Upper lobe of left lung (tissue), 6 donors: ENCODE measurements at regions not wholly inside any gene's neighbourhood (a gene's known extent, or its start where the extent isn't known, plus 50 kb on each side); places are given as distances from the start of the nearest gene placed in this dataset.
A peak's percentile ranks its signal among the peaks of the same experiment; 100 is the strongest.

Experiments used
- ATAC-seq, 2 donors: fragments of 200-7000 bp; cut with Tn5 transposase; one replicate each; pipeline ENCODE4 v1.9.1; 2022; ENCODE audit warnings: mild to moderate bottlenecking in 2 of 2, moderate library complexity in 2 of 2; ENCODE audit not compliant: low FRiP score in 2 of 2
- DNase-seq, 2 donors: peaks; one replicate each; pipeline ENCODE4 v3.0.0-alpha.2; 2019 to 2020
- H3K27ac ChIP-seq, 4 donors: fragments of 200-600 bp; sonication (generic); one replicate each; pipeline ENCODE4 v1.5.1; 2016 to 2019
- H3K27me3 ChIP-seq, 4 donors: fragments of 200-600 bp; sonication (generic); one replicate each; pipeline ENCODE4 v1.5.1; 2017 to 2019
- H3K36me3 ChIP-seq, 4 donors: fragments of 200-600 bp; sonication (generic); one replicate each; pipeline ENCODE4 v1.5.1; 2016 to 2019
- H3K4me1 ChIP-seq, 4 donors: fragments of 200-600 bp; sonication (generic); one replicate each; pipeline ENCODE4 v1.5.1; 2018 to 2019
- H3K4me3 ChIP-seq, 4 donors: fragments of 200-600 bp; sonication (generic); one replicate each; pipeline ENCODE4 v1.5.1; 2017 to 2019; ENCODE audit warnings: mild to moderate bottlenecking in 2 of 4, moderate library complexity in 1 of 4
- H3K9me3 ChIP-seq, 4 donors: fragments of 200-600 bp; sonication (generic); one replicate each; pipeline ENCODE4 v1.5.1; 2018 to 2019
- CTCF ChIP-seq, 6 experiments: fragments of 450-650 bp in 4 of 6; fragments of 200-600 bp in 2 of 6; sonication (generic) in 2 of 6; IDR thresholded peaks; one replicate each; pipeline ENCODE4 v1.5.1; 2016 to 2019; ENCODE audit warnings: antibody characterized with exemption in 6 of 6
- EP300 ChIP-seq, 4 donors: sonication (generic); formaldehyde crosslinking; IDR thresholded peaks; one replicate each; pipeline ENCODE4 v1.5.1; 2017; ENCODE audit warnings: antibody characterized with exemption in 4 of 4, control low read depth in 2 of 4
- POLR2A ChIP-seq, 4 donors: fragments of 450-650 bp; IDR thresholded peaks; one replicate each; pipeline ENCODE4 v1.5.1; 2016 to 2017; ENCODE audit warnings: antibody characterized with exemption in 4 of 4, mild to moderate bottlenecking in 2 of 4
- POLR2AphosphoS5 ChIP-seq, 2 donors: sonication (generic); formaldehyde crosslinking; IDR thresholded peaks; one replicate each; pipeline ENCODE4 v1.5.1; 2017; ENCODE audit warnings: antibody characterized with exemption in 2 of 2
- WGBS, 2 donors: methylation state at CpG; one replicate each; pipeline ENCODE4 v1.1.5; 2017 to 2018; 5-methylcytosine and 5-hydroxymethylcytosine counted together
- donor health status: DM: no; HTN: no; CAD: no; lungs with moderate emphysema.
- donor health status: DM: no; HTN: yes; CAD: no; lungs with severe emphysema.

GRCh38 chr2:192854706-192855105 lies 660.0 kb upstream of the TMEFF2 start:
- TF ChIP-seq EP300 (IDR thresholded peaks at IDR 0.05): no peak
- TF ChIP-seq POLR2AphosphoS5 (IDR thresholded peaks at IDR 0.05): no peak
- no peak for TF ChIP-seq CTCF (IDR thresholded peaks at IDR 0.05)
- no peak for TF ChIP-seq POLR2A (IDR thresholded peaks at IDR 0.05)
- H3K36me3 ChIP-seq: no peaks in the 10 kb centered on the region
- no peak overlapping the region for H3K4me3 ChIP-seq
- no peaks in the 10 kb centered on the region for H3K27me3 ChIP-seq
- H3K4me1 ChIP-seq: no peaks in the 10 kb centered on the region
- WGBS, 2 donors: 90 to 92% methylated on average over 1 of the region's 1 CpG
- ATAC-seq (no peak), DNase-seq (no peak)
- H3K9me3 ChIP-seq: no peaks in the 10 kb centered on the region
- H3K27ac ChIP-seq: no peak overlapping the region

- Histone ChIP-seq H3K27ac (no peak overlapping the region), H3K9me3 (no peaks in the 10 kb centered on the region), H3K4me1 (no peaks in the 10 kb centered on the region), H3K27me3 (no peaks in the 10 kb centered on the region), H3K4me3 (no peak overlapping the region), H3K36me3 (no peaks in the 10 kb centered on the region)
- no peak for TF ChIP-seq EP300 (IDR thresholded peaks at IDR 0.05)
- no peak for TF ChIP-seq POLR2A (IDR thresholded peaks at IDR 0.05)
- TF ChIP-seq CTCF (IDR thresholded peaks at IDR 0.05): no peak
- no peak for TF ChIP-seq POLR2AphosphoS5 (IDR thresholded peaks at IDR 0.05)
- DNase-seq (no peak), ATAC-seq (no peak)
- 78 to 82% methylated on average over 3 of the region's 3 CpGs for WGBS, 2 donors
These were observed 659.3 kb upstream of the TMEFF2 start for GRCh38 chr2:192854031-192854430.

- no peak overlapping the region for H3K4me3 ChIP-seq
- 92 to 100% methylated on average over 1 to 6 of the region's 6 CpGs for WGBS, 2 donors
- H3K36me3 ChIP-seq: no peaks in the 10 kb centered on the region
- TF ChIP-seq POLR2A (IDR thresholded peaks at IDR 0.05) (no peak), EP300 (IDR thresholded peaks at IDR 0.05) (no peak), CTCF (IDR thresholded peaks at IDR 0.05) (no peak), POLR2AphosphoS5 (IDR thresholded peaks at IDR 0.05) (no peak)
- no peaks in the 10 kb centered on the region for H3K4me1 ChIP-seq
- DNase-seq (peak; percentile 19 to 42), ATAC-seq (peak in 1 of 2 donors; percentile 19)
- peaks cover 0 to 5% (median 0%) of the 10 kb centered on the region in 4 donors for H3K9me3 ChIP-seq
- H3K27me3 ChIP-seq: no peaks in the 10 kb centered on the region
- no peak overlapping the region for H3K27ac ChIP-seq
These were observed 634.2 kb upstream of the TMEFF2 start for GRCh38 chr2:192828947-192829346.

- no peak for TF ChIP-seq EP300 (IDR thresholded peaks at IDR 0.05)
- Histone ChIP-seq H3K27ac (no peak overlapping the region), H3K9me3 (peaks cover 0 to 5% (median 0%) of the 10 kb centered on the region in 4 donors), H3K27me3 (no peaks in the 10 kb centered on the region), H3K4me3 (no peak overlapping the region), H3K36me3 (no peaks in the 10 kb centered on the region), H3K4me1 (no peaks in the 10 kb centered on the region)
- DNase-seq (no peak), ATAC-seq (peak; percentile 15 to 19)
- WGBS, 2 donors: 95 to 100% methylated on average over 2 to 8 of the region's 8 CpGs
These were observed 633.4 kb upstream of the TMEFF2 start for GRCh38 chr2:192828175-192828574.

- DNase-seq (peak in 1 of 2 donors; percentile 44), ATAC-seq (peak; percentile 31 to 40)
- Histone ChIP-seq H3K27ac (no peak overlapping the region), H3K27me3 (no peaks in the 10 kb centered on the region), H3K36me3 (no peaks in the 10 kb centered on the region), H3K4me1 (no peaks in the 10 kb centered on the region), H3K9me3 (peaks cover 0 to 5% (median 0%) of the 10 kb centered on the region in 4 donors), H3K4me3 (no peak overlapping the region)
- TF ChIP-seq POLR2AphosphoS5 (IDR thresholded peaks at IDR 0.05) (no peak), POLR2A (IDR thresholded peaks at IDR 0.05) (no peak), EP300 (IDR thresholded peaks at IDR 0.05) (no peak), CTCF (IDR thresholded peaks at IDR 0.05) (no peak)
- 89 to 96% methylated on average over 7 to 9 of the region's 10 CpGs for WGBS, 2 donors
These were observed 633.0 kb upstream of the TMEFF2 start for GRCh38 chr2:192827735-192828134.
